Fibroblast of the aortic adventitia (primary cell): ENCODE measurements at regions not wholly inside any gene's neighbourhood (a gene's known extent, or its start where the extent isn't known, plus 50 kb on each side); places are given as distances from the start of the nearest gene placed in this dataset.
"Not testable (repeated sequence)": the region's sequence is repeated elsewhere in the genome, so short reads cannot be mapped to it uniquely, and the experiment has no call there.

ENCODE experiments used
- DNase-seq: peaks from one replicate; pipeline ENCODE4 v3.0.0-alpha.2; 2010; ENCODE audit warnings: low read depth
- H3K4me3 ChIP-seq: 2 replicates; pipeline ENCODE4 v1.5.1; 2011; ENCODE audit warnings: low read depth, mild to moderate bottlenecking, control low read depth, low read length, moderate library complexity
- CTCF ChIP-seq: IDR thresholded peaks from 2 replicates; pipeline ENCODE4 v1.5.1; 2011; ENCODE audit warnings: mild to moderate bottlenecking, low read length, control low read depth, inconsistent platforms; ENCODE audit not compliant: insufficient read depth

GRCh38 chrX:31014474-31014873, 57.4 kb downstream of the FTHL17 start:
- DNase-seq, H3K4me3 ChIP-seq: not testable (repeated sequence)

DNA sequence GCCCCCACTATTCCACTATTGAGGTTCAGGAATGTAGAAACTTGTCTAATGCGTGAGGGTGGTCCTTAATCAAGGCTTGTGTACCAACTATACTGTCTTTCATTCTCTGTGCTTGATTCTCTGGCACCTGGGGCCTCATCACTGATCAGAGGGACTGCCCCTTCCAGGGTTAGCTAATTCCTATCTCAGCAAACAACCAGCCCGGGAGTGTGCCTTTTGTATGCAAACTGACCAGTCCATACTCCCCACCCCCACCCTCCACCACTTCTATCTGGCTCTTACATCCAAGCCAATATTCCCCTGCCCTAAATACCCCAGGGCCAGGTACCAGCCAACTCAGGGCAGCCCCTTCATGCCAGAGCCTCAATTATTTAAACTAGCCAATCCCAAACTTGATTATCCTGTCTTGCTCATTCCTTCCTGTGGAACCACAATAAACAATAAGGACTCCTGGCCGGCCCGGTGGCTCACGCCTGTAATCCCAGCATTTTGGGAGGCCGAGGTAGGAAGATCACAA, 59.3 kb downstream of the FTHL17 start:
- no peak for TF ChIP-seq CTCF
- DNase-seq: no peak
- no peak overlapping the region for H3K4me3 ChIP-seq

GRCh38 chrX:31007321-31007720, 64.5 kb downstream of the FTHL17 start:
- no peak for DNase-seq
- no peak for TF ChIP-seq CTCF

GRCh38 chrX:31006027-31006426, 65.8 kb downstream of the FTHL17 start:
- TF ChIP-seq CTCF: no peak
- no peak for DNase-seq
- no peak overlapping the region for H3K4me3 ChIP-seq

More at GRCh38 chrX:31007321-31007720, 64.5 kb downstream of the FTHL17 start:
- no peak overlapping the region for H3K4me3 ChIP-seq

GRCh38 chrX:30997411-30997810, 74.4 kb downstream of the FTHL17 start:
- TF ChIP-seq CTCF: no peak
- no peak overlapping the region for H3K4me3 ChIP-seq
- no peak for DNase-seq

DNA sequence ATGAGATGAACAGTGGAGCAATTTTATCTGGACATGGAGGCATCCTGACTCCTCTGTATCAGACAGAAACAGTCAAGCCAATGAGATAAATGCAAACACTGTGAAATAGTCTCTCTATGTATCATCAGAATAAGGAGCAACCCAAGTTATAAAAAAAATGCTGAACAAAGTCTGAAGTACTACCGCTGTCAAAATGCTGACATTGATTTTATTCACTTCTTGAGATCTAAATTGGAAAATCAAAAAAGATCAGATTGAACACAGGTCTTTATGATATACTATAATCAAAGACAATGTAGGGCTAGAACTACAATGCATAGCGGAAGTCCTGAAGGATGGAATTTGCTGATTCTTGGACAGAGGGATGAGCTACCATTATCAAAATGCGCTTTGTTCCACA, 76.1 kb downstream of the FTHL17 start:
- DNase-seq: no peak
- TF ChIP-seq CTCF: no peak
- H3K4me3 ChIP-seq: no peak overlapping the region

- DNase-seq: no peak
- TF ChIP-seq CTCF: no peak
- no peak overlapping the region for H3K4me3 ChIP-seq
Observed at GRCh38 chrX:30995060-30995700, 76.7 kb downstream of the FTHL17 start.

DNA sequence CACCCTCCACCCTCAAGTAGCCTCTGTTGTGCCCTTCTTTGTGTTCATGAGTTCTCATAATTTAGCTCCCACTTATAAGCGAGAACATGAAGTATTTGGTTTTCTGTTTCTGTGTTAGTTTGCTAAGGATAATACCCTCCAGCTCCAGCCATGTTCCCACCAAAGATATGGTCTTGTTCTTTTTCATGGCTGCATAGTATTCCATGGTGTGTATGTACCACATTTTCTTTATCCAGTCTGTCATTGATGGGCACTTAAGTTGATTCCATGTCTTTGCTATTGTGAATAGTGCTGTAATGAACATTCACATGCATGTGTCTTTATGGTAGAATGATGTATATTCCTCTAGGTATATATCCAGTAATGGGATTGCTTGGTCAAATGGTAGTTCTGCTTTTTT, 77.8 kb downstream of the FTHL17 start:
- not testable (repeated sequence) for DNase-seq, H3K4me3 ChIP-seq
